K562 (cell line): ENCODE measurements at regions not wholly inside any gene's neighbourhood (a gene's known extent, or its start where the extent isn't known, plus 50 kb on each side); places are given as distances from the start of the nearest gene placed in this dataset.
A peak's percentile ranks its signal among the peaks of the same experiment; 100 is the strongest.

ENCODE experiments used
- BMI1 ChIP-seq: fragments of 150-350 bp; IDR thresholded peaks from 2 replicates; pipeline ENCODE4 v1.6.1; 2014; ENCODE audit warnings: low read length
- BRF1 ChIP-seq: IDR thresholded peaks from 3 replicates; pipeline ENCODE4 v1.6.1; 2011; ENCODE audit warnings: borderline replicate concordance, mild to moderate bottlenecking; ENCODE audit not compliant: insufficient read length; ENCODE audit errors: extremely low read depth
- CSDE1 ChIP-seq, 2 experiments: fragments of 450-650 bp; IDR thresholded peaks; 2 replicates each; pipeline ENCODE4 v1.6.1; 2016; ENCODE audit warnings: mild to moderate bottlenecking in 1 of 2
- KDM2B ChIP-seq: fragments of 250-450 bp; sonication (Bioruptor Pico); IDR thresholded peaks from 2 replicates; pipeline ENCODE4 v1.8.0; 2021; ENCODE audit warnings: mild to moderate bottlenecking, moderate library complexity
- MAFK ChIP-seq: IDR thresholded peaks from 2 replicates; pipeline ENCODE4 v1.6.1; 2011; ENCODE audit warnings: low read length, improper control_type of control experiment
- MEF2A ChIP-seq: IDR thresholded peaks from 2 replicates; pipeline ENCODE4 v1.6.1; 2011; ENCODE audit warnings: low read depth, mild to moderate bottlenecking, low read length, moderate library complexity; ENCODE audit not compliant: control insufficient read depth
- POLR3A ChIP-seq: IDR thresholded peaks from 2 replicates; pipeline ENCODE4 v1.6.1; 2011; ENCODE audit warnings: borderline replicate concordance, mild to moderate bottlenecking, moderate library complexity; ENCODE audit not compliant: insufficient read length, insufficient read depth; ENCODE audit errors: extremely low read depth
- RBM25 ChIP-seq: fragments of 200-400 bp; formaldehyde crosslinking; IDR thresholded peaks from 2 replicates; pipeline ENCODE4 v1.6.1; 2018; ENCODE audit warnings: low read length, low read depth, moderate library complexity; ENCODE audit not compliant: severe bottlenecking
- RFX1 ChIP-seq: fragments of 450-650 bp; IDR thresholded peaks from 2 replicates; pipeline ENCODE4 v1.6.1; 2016; ENCODE audit warnings: mild to moderate bottlenecking, moderate library complexity
- RFX5 ChIP-seq: IDR thresholded peaks from 2 replicates; pipeline ENCODE4 v1.6.1; 2011; ENCODE audit warnings: low read depth, mild to moderate bottlenecking, improper control_type of control experiment, low read length
- SMAD1 ChIP-seq: fragments of 150-350 bp; IDR thresholded peaks from 2 replicates; pipeline ENCODE4 v1.6.1; 2014; ENCODE audit warnings: low read length, low read depth; ENCODE audit not compliant: partially characterized antibody
- SRSF1 ChIP-seq: fragments of 200-400 bp; formaldehyde crosslinking; IDR thresholded peaks from 2 replicates; pipeline ENCODE4 v1.6.1; 2017; ENCODE audit warnings: mild to moderate bottlenecking, low read depth, low read length, moderate library complexity
- TBL1XR1 ChIP-seq, 2 experiments: IDR thresholded peaks; 2 replicates each; pipeline ENCODE4 v1.6.1; 2012; ENCODE audit warnings: improper control_type of control experiment in 2 of 2, low read length in 2 of 2, mild to moderate bottlenecking in 1 of 2
- TBP ChIP-seq: optimal IDR thresholded peaks from 2 replicates; pipeline ENCODE3; 2011; ENCODE audit warnings: low read depth, low read length, improper control_type of control experiment
- TEAD1 ChIP-seq, 2 experiments: fragments of 450-650 bp in 1 of 2; sonication (generic) in 1 of 2; formaldehyde crosslinking; IDR thresholded peaks; 2 replicates each; pipeline versions ENCODE4 v1.4.0 to v1.8.0; 2020 to 2022; ENCODE audit warnings: mild to moderate bottlenecking in 2 of 2, missing genetic modification reagents in 1 of 2
- ZFPM2 ChIP-seq: fragments of 250-450 bp; sonication (Bioruptor Pico); IDR thresholded peaks from 2 replicates; pipeline ENCODE4 v1.5.1; 2022; ENCODE audit warnings: mild to moderate bottlenecking
- ZNF174 ChIP-seq: fragments of 250-450 bp; sonication (Bioruptor Pico); IDR thresholded peaks from 2 replicates; pipeline ENCODE4 v1.4.0; 2020; ENCODE audit warnings: mild to moderate bottlenecking
- ZNF77 ChIP-seq: fragments of 250-450 bp; sonication (Bioruptor Pico); IDR thresholded peaks from 2 replicates; pipeline ENCODE4 v1.5.0; 2020
- TF ChIP-seq, protein P1 (sequence below): fragments of 250-450 bp; sonication (Bioruptor Pico); IDR thresholded peaks from 2 replicates; pipeline ENCODE4 v1.5.0; 2021
- TF ChIP-seq, protein P2 (sequence below), 2 experiments: fragments of 450-650 bp; conservative IDR thresholded peaks; 2 replicates each; pipeline ENCODE4 v1.6.1; 2017; ENCODE audit warnings: mild to moderate bottlenecking in 2 of 2, moderate library complexity in 2 of 2
- TF ChIP-seq, protein P3 (sequence below): sonication (generic); formaldehyde crosslinking; IDR thresholded peaks from 2 replicates; pipeline ENCODE4 v1.8.1; 2022; ENCODE audit warnings: missing genetic modification reagents

DNA sequence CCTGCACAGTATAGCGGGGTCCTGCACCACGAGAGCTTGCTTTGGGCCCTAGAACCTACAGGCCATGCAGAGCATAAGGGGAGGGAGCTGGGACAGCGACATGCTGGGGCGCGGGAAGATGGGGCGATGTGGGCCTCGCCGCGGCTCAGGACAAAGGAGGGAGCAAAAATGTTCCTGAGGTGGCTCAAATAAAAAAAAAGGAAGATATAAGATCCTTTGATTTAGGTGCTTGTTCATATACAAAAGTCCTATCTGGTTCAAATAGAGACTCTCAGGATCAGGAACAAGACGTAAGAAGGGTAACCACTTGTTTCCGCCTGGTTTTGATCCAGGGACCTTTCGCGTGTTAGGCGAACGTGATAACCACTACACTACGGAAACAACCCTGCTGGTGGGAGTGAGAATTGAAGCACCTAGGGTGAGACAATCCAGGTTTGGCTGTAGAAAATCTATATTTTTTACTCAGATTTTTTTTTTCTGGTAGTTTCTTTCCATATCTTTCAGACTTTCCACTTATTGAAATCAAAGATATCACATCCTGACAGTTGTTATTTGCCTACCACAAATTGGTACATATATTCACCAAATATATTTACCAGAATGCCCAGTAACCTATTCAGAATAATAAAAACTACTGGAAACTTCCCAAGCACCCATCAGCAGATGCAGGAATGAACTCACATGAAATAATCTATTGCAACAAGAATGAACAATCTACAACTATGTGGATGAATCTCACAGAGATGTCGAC is 177.9 kb upstream of the ZNF184 start (continued):
- TF ChIP-seq, protein P1, sequence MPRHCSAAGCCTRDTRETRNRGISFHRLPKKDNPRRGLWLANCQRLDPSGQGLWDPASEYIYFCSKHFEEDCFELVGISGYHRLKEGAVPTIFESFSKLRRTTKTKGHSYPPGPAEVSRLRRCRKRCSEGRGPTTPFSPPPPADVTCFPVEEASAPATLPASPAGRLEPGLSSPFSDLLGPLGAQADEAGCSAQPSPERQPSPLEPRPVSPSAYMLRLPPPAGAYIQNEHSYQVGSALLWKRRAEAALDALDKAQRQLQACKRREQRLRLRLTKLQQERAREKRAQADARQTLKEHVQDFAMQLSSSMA (CRISPR knock-in tag): no peak
- TF ChIP-seq CSDE1 (IDR thresholded peaks at IDR 0.05): peak in 1 of 2 experiments; percentile 85; a peak in 2 of 4 replicates
- TF ChIP-seq POLR3A: peak; percentile 96
- peak; percentile 23 to 97; a peak in 3 of 4 replicates for TF ChIP-seq TBL1XR1 (IDR thresholded peaks at IDR 0.05; ENCODE audit: low read length in 2 of 2)
- TF ChIP-seq MAFK: no peak
- peak; percentile 100 for TF ChIP-seq TBP
- peak; percentile 56; the same call in 1 of the 2 replicates for TF ChIP-seq RFX5
- no peak for TF ChIP-seq RBM25
- TF ChIP-seq, protein P2, sequence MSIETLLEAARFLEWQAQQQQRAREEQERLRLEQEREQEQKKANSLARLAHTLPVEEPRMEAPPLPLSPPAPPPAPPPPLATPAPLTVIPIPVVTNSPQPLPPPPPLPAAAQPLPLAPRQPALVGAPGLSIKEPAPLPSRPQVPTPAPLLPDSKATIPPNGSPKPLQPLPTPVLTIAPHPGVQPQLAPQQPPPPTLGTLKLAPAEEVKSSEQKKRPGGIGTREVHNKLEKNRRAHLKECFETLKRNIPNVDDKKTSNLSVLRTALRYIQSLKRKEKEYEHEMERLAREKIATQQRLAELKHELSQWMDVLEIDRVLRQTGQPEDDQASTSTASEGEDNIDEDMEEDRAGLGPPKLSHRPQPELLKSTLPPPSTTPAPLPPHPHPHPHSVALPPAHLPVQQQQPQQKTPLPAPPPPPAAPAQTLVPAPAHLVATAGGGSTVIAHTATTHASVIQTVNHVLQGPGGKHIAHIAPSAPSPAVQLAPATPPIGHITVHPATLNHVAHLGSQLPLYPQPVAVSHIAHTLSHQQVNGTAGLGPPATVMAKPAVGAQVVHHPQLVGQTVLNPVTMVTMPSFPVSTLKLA (conservative IDR thresholded peaks at IDR 0.05): peak in 1 of 2 experiments; percentile 55; a peak in 2 of 4 replicates
- TF ChIP-seq TEAD1 (CRISPR knock-in tag; IDR thresholded peaks at IDR 0.05): no peak
- TF ChIP-seq ZNF174 (CRISPR knock-in tag): no peak
- TF ChIP-seq MEF2A: 0 out of 2 replicates have a peak, but pooled peaks have one; percentile 27
- TF ChIP-seq SRSF1: no peak
- TF ChIP-seq SMAD1: no peak
- no peak for TF ChIP-seq RFX1
- TF ChIP-seq, protein P3, sequence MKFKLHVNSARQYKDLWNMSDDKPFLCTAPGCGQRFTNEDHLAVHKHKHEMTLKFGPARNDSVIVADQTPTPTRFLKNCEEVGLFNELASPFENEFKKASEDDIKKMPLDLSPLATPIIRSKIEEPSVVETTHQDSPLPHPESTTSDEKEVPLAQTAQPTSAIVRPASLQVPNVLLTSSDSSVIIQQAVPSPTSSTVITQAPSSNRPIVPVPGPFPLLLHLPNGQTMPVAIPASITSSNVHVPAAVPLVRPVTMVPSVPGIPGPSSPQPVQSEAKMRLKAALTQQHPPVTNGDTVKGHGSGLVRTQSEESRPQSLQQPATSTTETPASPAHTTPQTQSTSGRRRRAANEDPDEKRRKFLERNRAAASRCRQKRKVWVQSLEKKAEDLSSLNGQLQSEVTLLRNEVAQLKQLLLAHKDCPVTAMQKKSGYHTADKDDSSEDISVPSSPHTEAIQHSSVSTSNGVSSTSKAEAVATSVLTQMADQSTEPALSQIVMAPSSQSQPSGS (CRISPR knock-in tag): no peak
- peak; percentile 68 for TF ChIP-seq BRF1
- no peak; the same call in 1 of the 2 replicates for TF ChIP-seq KDM2B (CRISPR knock-in tag)
- TF ChIP-seq ZFPM2 (CRISPR knock-in tag): no peak
- TF ChIP-seq ZNF77 (CRISPR knock-in tag): no peak
- no peak for TF ChIP-seq BMI1
